22Rv1 (cell line): ENCODE measurements at regions not wholly inside any gene's neighbourhood (a gene's known extent, or its start where the extent isn't known, plus 50 kb on each side); places are given as distances from the start of the nearest gene placed in this dataset.

Source experiments
- CTCF ChIP-seq: fragments of 450-650 bp; IDR thresholded peaks from 2 replicates; pipeline ENCODE4 v1.5.1; 2017; ENCODE audit warnings: mild to moderate bottlenecking
- ZFX ChIP-seq: fragments of 450-650 bp; IDR thresholded peaks from 2 replicates; pipeline ENCODE4 v1.6.1; 2017; ENCODE audit warnings: antibody characterized with exemption, borderline replicate concordance

DNA sequence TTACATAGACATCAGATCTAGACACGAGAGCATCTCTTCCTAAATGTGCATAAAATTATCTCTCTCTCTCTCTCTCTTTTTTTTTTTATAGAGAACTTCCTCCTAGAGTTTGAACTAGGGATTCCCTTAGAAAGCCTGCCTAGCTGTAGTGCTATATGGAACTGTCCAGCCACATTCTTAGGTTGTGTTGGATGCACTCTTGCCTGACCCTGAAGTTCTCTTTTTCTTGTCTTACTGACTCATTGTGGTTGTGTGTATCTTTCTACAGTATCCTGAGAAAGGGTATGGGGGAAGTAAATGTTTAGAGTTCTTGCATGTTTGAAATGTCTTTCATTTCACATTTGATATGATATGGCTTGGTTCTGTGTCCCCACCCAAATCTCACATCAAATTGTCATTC lies 368.2 kb downstream of the CDH2 start:
- TF ChIP-seq CTCF (no peak), ZFX (no peak)
